ENCODE measurements at regions not wholly inside any gene's neighbourhood (a gene's known extent, or its start where the extent isn't known, plus 50 kb on each side); places are given as distances from the start of the nearest gene placed in this dataset.
A peak's percentile ranks its signal among the peaks of the same experiment; 100 is the strongest.

GRCh38 chr20:59515906-59516209 is 88.5 kb upstream of the PHACTR3 start:
- DNase-seq (ENCODE audit: low read depth, low spot score), result no peak
- Histone ChIP-seq H3K9ac (ENCODE audit: insufficient read length, low read depth) (no peak overlapping the region), H3K4me3 (ENCODE audit: insufficient read length, low read depth) (no peak overlapping the region), H3K9me3 (ENCODE audit: insufficient read depth, low read length) (peaks cover 4% of the 10 kb centered on the region; the same call in 1 of the 2 replicates), H3K27me3 (ENCODE audit: insufficient read depth, insufficient read length) (peaks cover 2% of the 10 kb centered on the region), H3K36me3 (ENCODE audit: insufficient read depth, insufficient read length, low read length) (no peaks in the 10 kb centered on the region), H3K4me1 (ENCODE audit: insufficient read depth, insufficient read length) (peaks cover 9% of the 10 kb centered on the region)
- no peak for TF ChIP-seq YY1 (IDR thresholded peaks at IDR 0.05; ENCODE audit: insufficient read depth, insufficient read length)
- no peak for TF ChIP-seq SUZ12 (IDR thresholded peaks at IDR 0.05; ENCODE audit: extremely low read depth, insufficient read depth, insufficient read length)
- no peak for TF ChIP-seq ZNF274 (IDR thresholded peaks at IDR 0.05; ENCODE audit: low read depth, low read length)

- peak; percentile 47 for DNase-seq (ENCODE audit: low read depth, low spot score)
Measured at GRCh38 chr20:59518881-59519706, 85.2 kb upstream of the PHACTR3 start.

GRCh38 chr20:59519707-59520014 is 84.7 kb upstream of the PHACTR3 start:
- no peak for DNase-seq (ENCODE audit: low read depth, low spot score)
- TF ChIP-seq ZNF274 (IDR thresholded peaks at IDR 0.05; ENCODE audit: low read depth, low read length), result no peak
- no peak for TF ChIP-seq SUZ12 (IDR thresholded peaks at IDR 0.05; ENCODE audit: extremely low read depth, insufficient read depth, insufficient read length)
- no peak for TF ChIP-seq YY1 (IDR thresholded peaks at IDR 0.05; ENCODE audit: insufficient read depth, insufficient read length)
- H3K27me3 ChIP-seq (ENCODE audit: insufficient read depth, insufficient read length), result no peaks in the 10 kb centered on the region
- peaks cover 6% of the 10 kb centered on the region for H3K4me1 ChIP-seq (ENCODE audit: insufficient read depth, insufficient read length)
- H3K36me3 ChIP-seq (ENCODE audit: insufficient read depth, insufficient read length, low read length), result no peaks in the 10 kb centered on the region
- H3K9me3 ChIP-seq (ENCODE audit: insufficient read depth, low read length), result peaks cover 4% of the 10 kb centered on the region; the same call in 1 of the 2 replicates
- no peak overlapping the region for H3K9ac ChIP-seq (ENCODE audit: insufficient read length, low read depth)
- no peak overlapping the region for H3K4me3 ChIP-seq (ENCODE audit: insufficient read length, low read depth)

More at GRCh38 chr20:59518881-59519706, 85.2 kb upstream of the PHACTR3 start:
- Histone ChIP-seq H3K4me1 (ENCODE audit: insufficient read depth, insufficient read length) (peaks cover 9% of the 10 kb centered on the region), H3K36me3 (ENCODE audit: insufficient read depth, insufficient read length, low read length) (no peaks in the 10 kb centered on the region), H3K4me3 (ENCODE audit: insufficient read length, low read depth) (no peak overlapping the region), H3K9me3 (ENCODE audit: insufficient read depth, low read length) (peaks cover 4% of the 10 kb centered on the region; the same call in 1 of the 2 replicates), H3K27me3 (ENCODE audit: insufficient read depth, insufficient read length) (no peaks in the 10 kb centered on the region), H3K9ac (ENCODE audit: insufficient read length, low read depth) (no peak overlapping the region)
- TF ChIP-seq YY1 (IDR thresholded peaks at IDR 0.05; ENCODE audit: insufficient read depth, insufficient read length) (no peak), SUZ12 (IDR thresholded peaks at IDR 0.05; ENCODE audit: extremely low read depth, insufficient read depth, insufficient read length) (no peak), ZNF274 (IDR thresholded peaks at IDR 0.05; ENCODE audit: low read depth, low read length) (no peak)

- Histone ChIP-seq H3K36me3 (ENCODE audit: insufficient read depth, insufficient read length, low read length) (no peaks in the 10 kb centered on the region), H3K9me3 (ENCODE audit: insufficient read depth, low read length) (no peaks in the 10 kb centered on the region), H3K27me3 (ENCODE audit: insufficient read depth, insufficient read length) (peaks cover 3% of the 10 kb centered on the region), H3K4me1 (ENCODE audit: insufficient read depth, insufficient read length) (no peaks in the 10 kb centered on the region), H3K9ac (ENCODE audit: insufficient read length, low read depth) (no peak overlapping the region), H3K4me3 (ENCODE audit: insufficient read length, low read depth) (no peak overlapping the region)
- TF ChIP-seq ZNF274 (IDR thresholded peaks at IDR 0.05; ENCODE audit: low read depth, low read length) (no peak), SUZ12 (IDR thresholded peaks at IDR 0.05; ENCODE audit: extremely low read depth, insufficient read depth, insufficient read length) (no peak), YY1 (IDR thresholded peaks at IDR 0.05; ENCODE audit: insufficient read depth, insufficient read length) (no peak)
- no peak for DNase-seq (ENCODE audit: low read depth, low spot score)
Measured at GRCh38 chr20:59520814-59521213, 83.5 kb upstream of the PHACTR3 start.

GRCh38 chr20:59525500-59526241 is 78.7 kb upstream of the PHACTR3 start:
- DNase-seq (ENCODE audit: low read depth, low spot score), result peak; percentile 62
- H3K9ac ChIP-seq (ENCODE audit: insufficient read length, low read depth), result peak overlapping the region; percentile 8
- H3K4me1 ChIP-seq (ENCODE audit: insufficient read depth, insufficient read length), result no peaks in the 10 kb centered on the region
- peaks cover 9% of the 10 kb centered on the region for H3K27me3 ChIP-seq (ENCODE audit: insufficient read depth, insufficient read length)
- H3K4me3 ChIP-seq (ENCODE audit: insufficient read length, low read depth), result no peak overlapping the region
- no peaks in the 10 kb centered on the region for H3K36me3 ChIP-seq (ENCODE audit: insufficient read depth, insufficient read length, low read length)
- H3K9me3 ChIP-seq (ENCODE audit: insufficient read depth, low read length), result no peaks in the 10 kb centered on the region
- TF ChIP-seq ZNF274 (IDR thresholded peaks at IDR 0.05; ENCODE audit: low read depth, low read length) (no peak), SUZ12 (IDR thresholded peaks at IDR 0.05; ENCODE audit: extremely low read depth, insufficient read depth, insufficient read length) (no peak), YY1 (IDR thresholded peaks at IDR 0.05; ENCODE audit: insufficient read depth, insufficient read length) (no peak)

GRCh38 chr20:59526242-59527225 is 77.8 kb upstream of the PHACTR3 start:
- Histone ChIP-seq H3K36me3 (ENCODE audit: insufficient read depth, insufficient read length, low read length) (no peaks in the 10 kb centered on the region), H3K4me1 (ENCODE audit: insufficient read depth, insufficient read length) (no peaks in the 10 kb centered on the region), H3K27me3 (ENCODE audit: insufficient read depth, insufficient read length) (peaks cover 9% of the 10 kb centered on the region), H3K4me3 (ENCODE audit: insufficient read length, low read depth) (no peak overlapping the region), H3K9me3 (ENCODE audit: insufficient read depth, low read length) (no peaks in the 10 kb centered on the region), H3K9ac (ENCODE audit: insufficient read length, low read depth) (no peak overlapping the region)
- DNase-seq (ENCODE audit: low read depth, low spot score), result no peak
- TF ChIP-seq SUZ12 (IDR thresholded peaks at IDR 0.05; ENCODE audit: extremely low read depth, insufficient read depth, insufficient read length) (no peak), YY1 (IDR thresholded peaks at IDR 0.05; ENCODE audit: insufficient read depth, insufficient read length) (no peak), ZNF274 (IDR thresholded peaks at IDR 0.05; ENCODE audit: low read depth, low read length) (no peak)
